Right renal cortex interstitium (tissue), 3 donors: ENCODE measurements at regions not wholly inside any gene's neighbourhood (a gene's known extent, or its start where the extent isn't known, plus 50 kb on each side); places are given as distances from the start of the nearest gene placed in this dataset.
A peak's percentile ranks its signal among the peaks of the same experiment; 100 is the strongest.
"Not testable (repeated sequence)": the region's sequence is repeated elsewhere in the genome, so short reads cannot be mapped to it uniquely, and the experiment has no call there.

Experiments used
- DNase-seq, 3 donors: peaks; one replicate each; pipeline ENCODE4 v3.0.0-alpha.2; 2013; ENCODE audit warnings: low read depth in 3 of 3, low spot score in 2 of 3

GRCh38 chr5:87787625-87788256 lies 375.0 kb upstream of the CCNH start:
- no peak for DNase-seq

DNA sequence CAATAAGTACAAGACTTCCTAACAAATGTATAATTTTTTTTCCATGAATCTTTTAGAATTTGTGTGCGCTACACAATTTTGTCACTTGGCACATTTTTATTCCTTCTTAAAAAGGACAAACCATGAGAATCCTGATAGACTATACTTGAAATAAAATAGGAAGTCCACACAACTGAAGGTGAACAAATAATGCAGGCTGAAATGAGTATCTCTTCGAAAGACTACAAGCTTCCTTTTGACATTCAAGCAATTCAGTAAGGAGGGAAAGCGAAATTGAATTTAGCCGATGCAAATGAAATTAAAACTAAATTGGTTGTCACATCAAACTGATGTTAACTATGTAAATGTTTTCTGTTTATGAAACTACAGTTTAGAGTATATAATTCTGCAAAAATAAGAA lies 374.4 kb upstream of the CCNH start:
- DNase-seq: no peak

- DNase-seq: no peak
Observed at GRCh38 chr5:87786471-87786870, 373.7 kb upstream of the CCNH start.

- no peak for DNase-seq
Observed at GRCh38 chr5:87785554-87786335, 373.0 kb upstream of the CCNH start.

GRCh38 chr5:87784879-87785495 lies 372.3 kb upstream of the CCNH start:
- DNase-seq: no peak

- no peak for DNase-seq
Observed at GRCh38 chr5:87784311-87784710, 371.6 kb upstream of the CCNH start.

DNA sequence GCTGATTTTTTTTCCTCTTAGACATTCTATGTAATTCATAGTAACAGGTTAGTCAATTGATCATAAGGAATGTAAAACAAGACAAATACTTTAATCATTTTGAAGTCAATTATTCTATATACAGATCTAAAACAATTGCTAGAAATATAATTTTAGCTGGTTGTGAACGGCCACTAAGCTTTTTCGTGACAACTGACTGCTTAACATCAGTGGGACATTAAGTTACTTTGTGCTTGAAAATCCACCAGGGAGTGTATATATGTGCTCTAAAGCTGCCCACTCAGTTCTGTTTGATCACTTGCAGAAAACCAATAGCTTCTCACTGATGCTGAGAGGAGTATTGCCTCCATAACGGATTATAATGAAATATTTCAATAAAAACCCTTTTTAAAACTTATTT lies 370.2 kb upstream of the CCNH start:
- DNase-seq: no peak

- no peak for DNase-seq
Observed at GRCh38 chr5:87781976-87782375, 369.2 kb upstream of the CCNH start.

GRCh38 chr5:87780831-87781760 lies 368.4 kb upstream of the CCNH start:
- DNase-seq: peak; percentile 73 to 79 (median 73)

GRCh38 chr5:87778876-87779275 lies 366.1 kb upstream of the CCNH start:
- DNase-seq: no peak

DNA sequence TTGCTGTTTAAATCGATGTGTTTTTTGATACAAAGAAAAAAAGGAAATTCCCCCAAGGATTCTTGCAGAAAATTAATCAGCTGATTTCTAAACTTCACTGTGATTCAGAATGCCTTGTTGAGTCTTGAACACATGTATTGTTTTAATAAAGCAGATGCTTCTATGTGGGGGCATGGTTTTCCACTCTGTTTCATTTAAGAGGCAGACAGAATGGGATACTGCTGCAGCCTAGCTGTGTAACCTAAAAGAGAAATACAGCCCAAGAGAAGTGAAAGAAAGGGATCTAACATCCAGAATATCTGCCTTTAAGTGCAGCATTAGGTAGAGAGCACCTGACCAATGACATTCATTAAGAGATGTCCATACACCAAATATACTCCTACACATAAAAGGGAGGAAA lies 365.1 kb upstream of the CCNH start:
- no peak for DNase-seq

DNA sequence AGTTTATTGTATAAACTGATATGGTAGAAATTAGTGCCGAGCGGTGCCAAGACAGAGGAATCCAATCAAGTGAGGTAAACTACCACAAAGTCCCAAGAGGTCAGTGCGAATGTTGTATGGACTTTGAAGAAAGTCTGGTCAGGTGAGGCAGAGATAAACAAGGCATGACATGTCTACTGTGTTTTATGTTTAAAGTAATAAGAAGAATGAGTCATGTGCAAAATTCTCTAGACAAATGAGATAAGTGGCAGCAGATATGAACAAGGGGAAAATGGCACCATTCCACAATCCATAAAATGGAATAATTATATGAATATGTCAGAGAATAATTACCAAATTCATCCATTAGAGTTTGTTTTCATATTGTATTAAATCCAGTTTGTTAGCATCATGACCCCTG lies 364.1 kb upstream of the CCNH start:
- DNase-seq: no peak

GRCh38 chr5:87776302-87776701 lies 363.6 kb upstream of the CCNH start:
- DNase-seq: not testable (repeated sequence)

DNA sequence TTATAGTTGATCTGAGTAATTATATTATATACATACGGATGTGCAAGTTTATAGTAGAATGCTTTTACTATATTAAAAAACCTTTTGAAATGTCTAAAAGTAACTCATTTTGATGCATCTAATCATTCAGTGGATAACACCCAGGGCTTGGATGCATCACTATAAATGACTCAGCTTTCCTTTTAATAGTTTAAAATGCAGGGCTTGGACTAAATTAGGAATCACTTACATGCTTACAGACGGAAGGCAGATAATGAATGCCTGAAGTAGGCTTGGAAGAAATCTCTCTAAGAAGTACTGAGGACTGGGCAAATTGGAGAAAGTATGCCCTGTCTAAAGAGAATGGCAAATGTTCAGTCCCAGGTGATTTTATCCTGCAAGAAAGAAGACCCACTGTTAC lies 362.5 kb upstream of the CCNH start:
- no peak for DNase-seq

GRCh38 chr5:87774804-87775203 lies 362.1 kb upstream of the CCNH start:
- no peak for DNase-seq

GRCh38 chr5:87770601-87771121 lies 357.9 kb upstream of the CCNH start:
- DNase-seq: no peak

DNA sequence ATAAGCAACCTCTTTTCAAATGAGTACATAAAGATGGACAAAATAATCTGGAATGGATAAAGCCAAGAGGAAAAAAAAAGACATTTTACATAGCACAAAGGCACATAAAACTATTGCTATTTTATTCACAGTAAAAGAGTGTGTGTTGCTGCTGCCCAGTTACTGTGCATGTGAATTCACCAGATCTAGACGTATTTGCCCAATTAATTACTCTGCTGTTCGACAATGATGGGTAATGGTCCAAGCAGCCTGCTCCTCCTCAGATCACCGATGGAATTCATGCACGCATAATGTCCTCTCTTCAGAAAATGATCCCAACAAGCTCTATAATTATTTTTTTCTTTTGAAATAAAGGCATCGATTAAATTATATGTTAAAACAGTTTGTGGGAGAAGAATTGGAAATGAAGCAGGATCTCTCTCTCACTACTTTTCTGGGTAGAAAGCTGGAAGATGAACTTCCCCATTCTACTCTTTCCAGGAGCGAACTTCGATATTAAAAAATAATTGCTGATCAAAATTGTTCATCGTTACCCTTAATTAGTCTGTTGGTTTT lies 357.4 kb upstream of the CCNH start:
- DNase-seq: no peak

GRCh38 chr5:87769157-87769556 lies 356.4 kb upstream of the CCNH start:
- DNase-seq: no peak

DNA sequence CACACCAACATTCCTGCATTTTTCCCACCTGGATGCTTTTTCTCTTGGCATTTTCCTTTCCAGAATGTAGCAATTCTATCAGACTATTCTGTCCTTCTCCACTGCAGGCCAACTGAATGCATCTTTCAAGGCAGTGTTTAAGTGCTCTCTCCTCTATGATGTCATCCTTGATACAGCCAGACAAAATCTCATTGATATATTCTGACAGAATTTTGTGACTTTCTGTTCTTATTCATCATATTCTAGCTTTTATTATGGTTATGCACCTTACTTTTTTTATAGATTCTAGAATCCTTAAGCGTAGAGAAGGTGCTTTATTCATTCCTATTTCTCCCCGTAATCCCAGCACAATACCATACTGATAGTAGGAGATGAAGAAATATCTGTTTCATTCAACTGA lies 355.5 kb upstream of the CCNH start:
- DNase-seq: no peak

DNA sequence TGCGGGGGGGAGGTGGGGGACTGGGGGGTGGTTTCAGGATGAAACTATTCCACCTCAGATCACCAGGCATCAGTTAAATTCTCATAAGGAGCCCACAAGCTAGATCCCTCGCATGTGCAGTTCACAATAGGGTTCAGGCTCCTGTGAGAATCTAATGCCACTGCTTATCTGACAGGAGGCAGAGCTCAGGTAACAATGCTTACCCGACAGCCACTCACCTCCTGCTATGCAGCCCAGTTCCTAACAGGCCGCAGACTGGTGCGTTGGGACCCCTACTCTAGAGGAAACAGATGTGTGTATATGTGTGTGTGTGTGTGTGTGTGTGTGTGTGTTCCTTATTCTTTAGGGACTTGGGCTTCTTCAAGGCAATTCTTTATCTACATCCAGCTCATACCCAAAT lies 352.3 kb upstream of the CCNH start:
- DNase-seq: no peak
